Smooth muscle cell of the brain vasculature (primary cell): ENCODE measurements at regions not wholly inside any gene's neighbourhood (a gene's known extent, or its start where the extent isn't known, plus 50 kb on each side); places are given as distances from the start of the nearest gene placed in this dataset.
"Not testable (repeated sequence)": the region's sequence is repeated elsewhere in the genome, so short reads cannot be mapped to it uniquely, and the experiment has no call there.

ENCODE experiments used
- DNase-seq: peaks from one replicate; pipeline ENCODE4 v3.0.0-alpha.2; 2012; ENCODE audit warnings: low read depth, low spot score

- DNase-seq: not testable (repeated sequence)
These were observed 191.9 kb upstream of the HDAC4 start for GRCh38 chr2:239592629-239593290.

GRCh38 chr2:239590995-239591915, 190.4 kb upstream of the HDAC4 start:
- DNase-seq: no peak

- no peak for DNase-seq
These were observed 189.5 kb upstream of the HDAC4 start for GRCh38 chr2:239590276-239590675.

GRCh38 chr2:239589833-239590232, 189.0 kb upstream of the HDAC4 start:
- no peak for DNase-seq

GRCh38 chr2:239589270-239589825, 188.5 kb upstream of the HDAC4 start:
- DNase-seq: no peak

- no peak for DNase-seq
These were observed 187.8 kb upstream of the HDAC4 start for GRCh38 chr2:239588451-239589269.

GRCh38 chr2:239587841-239588240, 187.0 kb upstream of the HDAC4 start:
- no peak for DNase-seq

- DNase-seq: no peak
These were observed 186.5 kb upstream of the HDAC4 start for GRCh38 chr2:239587311-239587731.

GRCh38 chr2:239586651-239587310, 186.0 kb upstream of the HDAC4 start:
- no peak for DNase-seq

GRCh38 chr2:239585422-239585821, 184.6 kb upstream of the HDAC4 start:
- DNase-seq: no peak

- no peak for DNase-seq
These were observed 184.2 kb upstream of the HDAC4 start for GRCh38 chr2:239584986-239585385.

- DNase-seq: no peak
These were observed 183.3 kb upstream of the HDAC4 start for GRCh38 chr2:239583879-239584859.

- no peak for DNase-seq
These were observed 182.5 kb upstream of the HDAC4 start for GRCh38 chr2:239583171-239583878.

- DNase-seq: no peak
These were observed 181.7 kb upstream of the HDAC4 start for GRCh38 chr2:239582476-239582875.

GRCh38 chr2:239581352-239581901, 180.6 kb upstream of the HDAC4 start:
- no peak for DNase-seq

GRCh38 chr2:239580199-239580527, 179.3 kb upstream of the HDAC4 start:
- no peak for DNase-seq

- no peak for DNase-seq
These were observed 178.8 kb upstream of the HDAC4 start for GRCh38 chr2:239579524-239580198.

- no peak for DNase-seq
These were observed 178.3 kb upstream of the HDAC4 start for GRCh38 chr2:239579081-239579480.

- no peak for DNase-seq
These were observed 177.6 kb upstream of the HDAC4 start for GRCh38 chr2:239578381-239578780.
